OCI-LY3 (cell line): ENCODE measurements at regions not wholly inside any gene's neighbourhood (a gene's known extent, or its start where the extent isn't known, plus 50 kb on each side); places are given as distances from the start of the nearest gene placed in this dataset.

Experiments
- H2AFZ ChIP-seq: fragments of 200-600, 300-600 bp; shearing (Covaris generic); 2 replicates; pipeline ENCODE4 v1.6.0; 2014; ENCODE audit warnings: antibody characterized with exemption, low read depth, low read length
- H3K27ac ChIP-seq: fragments of 200-600, 300-600 bp; sonication (generic); 2 replicates; pipeline ENCODE4 v1.5.1; 2014; ENCODE audit warnings: mild to moderate bottlenecking, low read length, moderate library complexity, mixed read lengths
- H3K27me3 ChIP-seq: fragments of 200-600, 300-600 bp; sonication (generic); 2 replicates; pipeline ENCODE4 v1.6.1; 2014; ENCODE audit warnings: low read depth, low read length, mixed read lengths
- H3K36me3 ChIP-seq: fragments of 200-600, 300-600 bp; sonication (generic); replicated peaks from 2 replicates; pipeline ENCODE3; 2014; ENCODE audit warnings: low read depth, low read length, mixed read lengths
- H3K4me1 ChIP-seq: fragments of 300-600, 200-600 bp; sonication (generic); 2 replicates; pipeline ENCODE4 v1.6.1; 2014; ENCODE audit warnings: low read length, mixed read lengths
- H3K4me2 ChIP-seq: fragments of 200-600, 300-600 bp; sonication (generic); 2 replicates; pipeline ENCODE4 v1.6.1; 2014; ENCODE audit warnings: low read length, mixed read lengths
- H3K4me3 ChIP-seq: fragments of 300-600, 200-600 bp; sonication (generic); 2 replicates; pipeline ENCODE4 v1.5.1; 2014; ENCODE audit warnings: antibody characterized with exemption, mild to moderate bottlenecking, low read length, moderate library complexity
- H3K79me2 ChIP-seq: fragments of 300-600, 200-600 bp; shearing (Covaris generic); 2 replicates; pipeline ENCODE4 v1.6.1; 2014; ENCODE audit warnings: mild to moderate bottlenecking, low read length, mixed read lengths
- H3K9ac ChIP-seq: fragments of 300-600, 200-600 bp; shearing (Covaris generic); 2 replicates; pipeline ENCODE4 v1.6.0; 2014; ENCODE audit warnings: mild to moderate bottlenecking, low read length, moderate library complexity
- H3K9me3 ChIP-seq: fragments of 200-600, 300-600 bp; shearing (Covaris generic); 2 replicates; pipeline ENCODE4 v1.6.1; 2014; ENCODE audit warnings: low read length, mixed read lengths; ENCODE audit not compliant: insufficient read depth
- H4K20me1 ChIP-seq: fragments of 200-600, 300-600 bp; sonication (generic); 2 replicates; pipeline ENCODE4 v1.6.1; 2016; ENCODE audit warnings: low read length, mixed read lengths; ENCODE audit not compliant: insufficient read depth
- EZH2phosphoT487 ChIP-seq: fragments of 200-600 bp; shearing (Covaris generic); IDR thresholded peaks from 2 replicates; pipeline ENCODE4 v1.6.1; 2018; ENCODE audit warnings: antibody characterized with exemption, mixed run types, low read depth
- TF ChIP-seq, protein P1 (sequence below): fragments of 200-600, 300-600 bp; sonication (generic); IDR thresholded peaks from 2 replicates; pipeline ENCODE4 v1.5.1; 2014; ENCODE audit warnings: antibody characterized with exemption, low read length, low read depth

DNA sequence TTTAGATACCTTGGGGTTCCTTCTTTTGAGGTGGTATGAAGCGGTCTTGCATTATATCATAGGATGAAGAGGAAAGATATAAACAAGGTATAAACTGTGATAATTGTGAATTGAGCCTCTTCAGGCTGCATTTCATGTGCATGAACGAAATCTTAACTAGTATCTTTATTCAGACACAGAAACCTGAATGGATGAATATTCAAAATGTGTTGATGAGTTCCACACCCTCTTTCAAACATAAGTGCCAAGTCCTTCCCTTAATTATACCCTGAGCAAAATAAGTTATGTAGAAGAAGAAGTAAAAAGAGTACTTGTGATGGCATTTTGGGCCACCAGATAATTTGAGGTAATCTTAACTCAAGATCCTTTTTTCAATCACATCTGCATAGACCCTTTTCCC lies 103.1 kb upstream of the CFAP20DC start:
- H3K36me3 ChIP-seq, result no peaks in the 10 kb centered on the region
- H3K79me2 ChIP-seq, result no peaks in the 10 kb centered on the region
- no peak overlapping the region for H3K9ac ChIP-seq
- H3K27me3 ChIP-seq, result no peaks in the 10 kb centered on the region
- no peak overlapping the region for H2AFZ ChIP-seq
- H3K27ac ChIP-seq, result no peak overlapping the region
- H3K9me3 ChIP-seq, result no peaks in the 10 kb centered on the region; the same call in 1 of the 2 replicates
- no peaks in the 10 kb centered on the region for H3K4me1 ChIP-seq
- H3K4me2 ChIP-seq, result no peak overlapping the region
- TF ChIP-seq EZH2phosphoT487, result no peak
- TF ChIP-seq, protein P1, sequence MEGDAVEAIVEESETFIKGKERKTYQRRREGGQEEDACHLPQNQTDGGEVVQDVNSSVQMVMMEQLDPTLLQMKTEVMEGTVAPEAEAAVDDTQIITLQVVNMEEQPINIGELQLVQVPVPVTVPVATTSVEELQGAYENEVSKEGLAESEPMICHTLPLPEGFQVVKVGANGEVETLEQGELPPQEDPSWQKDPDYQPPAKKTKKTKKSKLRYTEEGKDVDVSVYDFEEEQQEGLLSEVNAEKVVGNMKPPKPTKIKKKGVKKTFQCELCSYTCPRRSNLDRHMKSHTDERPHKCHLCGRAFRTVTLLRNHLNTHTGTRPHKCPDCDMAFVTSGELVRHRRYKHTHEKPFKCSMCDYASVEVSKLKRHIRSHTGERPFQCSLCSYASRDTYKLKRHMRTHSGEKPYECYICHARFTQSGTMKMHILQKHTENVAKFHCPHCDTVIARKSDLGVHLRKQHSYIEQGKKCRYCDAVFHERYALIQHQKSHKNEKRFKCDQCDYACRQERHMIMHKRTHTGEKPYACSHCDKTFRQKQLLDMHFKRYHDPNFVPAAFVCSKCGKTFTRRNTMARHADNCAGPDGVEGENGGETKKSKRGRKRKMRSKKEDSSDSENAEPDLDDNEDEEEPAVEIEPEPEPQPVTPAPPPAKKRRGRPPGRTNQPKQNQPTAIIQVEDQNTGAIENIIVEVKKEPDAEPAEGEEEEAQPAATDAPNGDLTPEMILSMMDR, result no peak
- no peak overlapping the region for H3K4me3 ChIP-seq
- H4K20me1 ChIP-seq, result no peaks in the 10 kb centered on the region

DNA sequence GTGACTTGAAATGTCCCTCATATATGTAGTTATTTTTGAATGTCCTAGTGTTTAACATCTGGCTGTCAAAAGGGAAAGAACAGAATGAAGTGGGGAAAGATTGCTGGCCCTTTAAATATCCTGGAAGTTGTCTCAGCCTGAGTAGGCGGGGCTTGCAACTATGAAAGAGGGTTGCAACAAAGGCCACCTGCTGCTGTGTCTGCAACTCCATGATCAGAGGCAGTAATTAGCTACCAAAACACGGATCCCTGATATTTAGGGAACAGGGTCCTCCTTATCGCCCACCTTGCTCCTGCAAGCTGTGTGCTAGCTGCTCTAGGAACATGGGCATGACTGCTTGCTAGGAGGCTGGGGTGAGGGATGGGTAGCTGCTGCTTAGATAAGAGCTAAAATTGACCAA lies 100.2 kb upstream of the CFAP20DC start:
- H3K9ac ChIP-seq, result no peak overlapping the region
- H3K36me3 ChIP-seq, result no peaks in the 10 kb centered on the region
- no peaks in the 10 kb centered on the region for H3K4me1 ChIP-seq
- H3K9me3 ChIP-seq, result peaks cover 5% of the 10 kb centered on the region
- no peak overlapping the region for H2AFZ ChIP-seq
- H3K79me2 ChIP-seq, result no peaks in the 10 kb centered on the region
- TF ChIP-seq EZH2phosphoT487, result no peak
- TF ChIP-seq, protein P1, result no peak
- no peak overlapping the region for H3K27ac ChIP-seq
- H3K4me3 ChIP-seq, result no peak overlapping the region
- no peak overlapping the region for H3K4me2 ChIP-seq
- H4K20me1 ChIP-seq, result no peaks in the 10 kb centered on the region
- no peaks in the 10 kb centered on the region for H3K27me3 ChIP-seq

DNA sequence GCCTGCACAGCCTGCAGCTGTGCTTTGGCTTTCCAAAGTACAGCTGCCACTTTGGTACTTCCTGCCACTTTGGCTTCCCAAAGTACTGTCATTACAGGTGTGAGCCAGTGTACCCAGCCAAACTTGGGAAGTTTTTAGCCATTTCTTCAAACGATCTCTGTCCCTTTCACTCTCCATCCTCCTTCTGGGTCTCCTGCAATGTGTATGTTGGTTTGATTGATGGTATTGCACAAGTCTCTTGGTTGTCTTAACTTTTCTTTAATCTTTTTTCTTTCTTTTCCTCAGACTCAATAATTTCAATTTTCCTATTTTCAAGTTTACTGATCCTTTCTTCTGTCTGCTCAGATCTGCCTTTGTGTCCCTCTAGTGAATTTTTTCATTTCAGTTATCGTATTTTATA lies 99.3 kb upstream of the CFAP20DC start:
- no peak for TF ChIP-seq EZH2phosphoT487
- TF ChIP-seq, protein P1, result no peak
- H4K20me1 ChIP-seq, result no peaks in the 10 kb centered on the region
- no peak overlapping the region for H3K4me2 ChIP-seq
- H3K9me3 ChIP-seq, result peaks cover 5% of the 10 kb centered on the region
- H3K27ac ChIP-seq, result no peak overlapping the region
- H3K4me1 ChIP-seq, result no peaks in the 10 kb centered on the region
- H3K9ac ChIP-seq, result no peak overlapping the region
- H3K36me3 ChIP-seq, result no peaks in the 10 kb centered on the region
- no peak overlapping the region for H2AFZ ChIP-seq
- no peaks in the 10 kb centered on the region for H3K27me3 ChIP-seq
- H3K4me3 ChIP-seq, result no peak overlapping the region
- H3K79me2 ChIP-seq, result no peaks in the 10 kb centered on the region

DNA sequence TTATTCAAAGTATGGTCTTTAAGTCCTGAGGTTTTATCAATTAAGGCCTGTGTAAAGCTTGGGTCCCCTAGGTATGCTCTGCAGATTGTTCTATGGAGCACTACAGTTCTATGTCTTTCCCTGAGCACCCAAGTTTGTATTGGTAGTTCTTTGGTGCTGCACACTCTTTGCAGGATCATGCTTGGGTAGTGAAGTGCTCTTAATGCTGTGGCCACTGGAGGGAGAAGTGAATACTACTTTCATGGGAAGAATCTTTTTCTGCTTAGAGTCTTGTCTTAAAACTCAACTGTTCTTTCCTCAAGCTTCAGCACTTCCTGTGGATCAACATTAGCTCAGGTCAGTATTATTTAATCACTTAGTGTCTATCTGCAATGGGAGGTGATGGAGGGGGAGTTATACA lies 93.6 kb upstream of the CFAP20DC start:
- Histone ChIP-seq H4K20me1 (no peaks in the 10 kb centered on the region), H2AFZ (no peak overlapping the region), H3K4me1 (no peaks in the 10 kb centered on the region), H3K79me2 (no peaks in the 10 kb centered on the region), H3K27me3 (no peaks in the 10 kb centered on the region), H3K4me2 (no peak overlapping the region), H3K27ac (no peak overlapping the region), H3K9ac (no peak overlapping the region), H3K36me3 (no peaks in the 10 kb centered on the region), H3K9me3 (peaks cover 5% of the 10 kb centered on the region), H3K4me3 (no peak overlapping the region)
- TF ChIP-seq EZH2phosphoT487, result no peak
- TF ChIP-seq, protein P1, result peak; percentile 17
